ENCODE measurements at regions not wholly inside any gene's neighbourhood (a gene's known extent, or its start where the extent isn't known, plus 50 kb on each side); places are given as distances from the start of the nearest gene placed in this dataset.

DNA sequence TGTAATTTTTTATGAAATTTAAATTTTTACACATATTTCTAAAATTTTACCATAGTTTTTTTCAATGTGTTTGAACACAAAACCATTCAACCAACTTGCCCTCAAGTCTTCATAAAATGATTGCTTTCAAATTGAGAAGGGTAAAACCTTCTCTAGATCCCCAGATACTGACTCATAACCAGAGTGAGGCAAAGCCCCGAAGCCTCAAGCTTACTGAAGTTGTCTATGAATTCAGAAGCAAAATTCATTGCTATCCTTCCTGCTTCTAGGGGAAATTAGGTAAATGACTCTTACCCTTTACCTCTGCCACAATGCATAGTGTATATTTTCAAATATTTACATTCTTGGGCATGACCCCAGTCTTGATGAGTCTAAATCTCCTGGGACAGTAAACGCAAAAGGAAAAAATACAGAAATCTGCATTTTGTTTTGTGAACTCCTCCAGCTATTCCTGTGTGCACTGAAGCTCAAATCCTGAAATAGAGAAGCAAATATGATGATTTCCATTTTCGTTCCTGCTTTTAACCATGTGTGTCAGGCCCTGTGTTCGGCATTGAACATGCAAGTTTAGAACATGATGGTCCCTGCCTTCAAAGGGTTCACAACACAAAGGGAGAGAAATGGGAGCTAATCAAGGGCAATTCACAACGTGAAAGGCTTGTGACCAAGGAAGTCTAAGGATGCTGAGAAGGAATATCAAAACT, 246.3 kb downstream of the SUCLG1 start:
- ATAC-seq (ENCODE audit: insufficient read depth, low read depth) (no peak), DNase-seq (no peak)
- no peak overlapping the region for H3K9ac ChIP-seq (ENCODE audit: low read depth, low read length)
- no peaks in the 10 kb centered on the region for H3K9me3 ChIP-seq (ENCODE audit: insufficient read depth, low read length, severe bottlenecking)
- H3K27ac ChIP-seq (ENCODE audit: low read length): no peak overlapping the region
- H3K4me1 ChIP-seq (ENCODE audit: insufficient read depth, low read length): no peaks in the 10 kb centered on the region
- H3K79me2 ChIP-seq (ENCODE audit: insufficient read depth, low read length): no peaks in the 10 kb centered on the region
- H3K4me3 ChIP-seq (ENCODE audit: low read depth in 1 of 2, low read length in 2 of 2): no peak overlapping the region
- H3K27me3 ChIP-seq (ENCODE audit: insufficient read depth, low read length, poor library complexity): no peaks in the 10 kb centered on the region
- no peak overlapping the region for H3K4me2 ChIP-seq (ENCODE audit: insufficient read depth, low read length)
- no peak for TF ChIP-seq EZH2 (IDR thresholded peaks at IDR 0.05; ENCODE audit: borderline replicate concordance, low read depth, low read length, severe bottlenecking)
- TF ChIP-seq, protein P1, sequence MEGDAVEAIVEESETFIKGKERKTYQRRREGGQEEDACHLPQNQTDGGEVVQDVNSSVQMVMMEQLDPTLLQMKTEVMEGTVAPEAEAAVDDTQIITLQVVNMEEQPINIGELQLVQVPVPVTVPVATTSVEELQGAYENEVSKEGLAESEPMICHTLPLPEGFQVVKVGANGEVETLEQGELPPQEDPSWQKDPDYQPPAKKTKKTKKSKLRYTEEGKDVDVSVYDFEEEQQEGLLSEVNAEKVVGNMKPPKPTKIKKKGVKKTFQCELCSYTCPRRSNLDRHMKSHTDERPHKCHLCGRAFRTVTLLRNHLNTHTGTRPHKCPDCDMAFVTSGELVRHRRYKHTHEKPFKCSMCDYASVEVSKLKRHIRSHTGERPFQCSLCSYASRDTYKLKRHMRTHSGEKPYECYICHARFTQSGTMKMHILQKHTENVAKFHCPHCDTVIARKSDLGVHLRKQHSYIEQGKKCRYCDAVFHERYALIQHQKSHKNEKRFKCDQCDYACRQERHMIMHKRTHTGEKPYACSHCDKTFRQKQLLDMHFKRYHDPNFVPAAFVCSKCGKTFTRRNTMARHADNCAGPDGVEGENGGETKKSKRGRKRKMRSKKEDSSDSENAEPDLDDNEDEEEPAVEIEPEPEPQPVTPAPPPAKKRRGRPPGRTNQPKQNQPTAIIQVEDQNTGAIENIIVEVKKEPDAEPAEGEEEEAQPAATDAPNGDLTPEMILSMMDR (IDR thresholded peaks at IDR 0.05; ENCODE audit: borderline replicate concordance, extremely low read depth, low read length, poor library complexity, severe bottlenecking): no peak
- H2AFZ ChIP-seq (ENCODE audit: low read depth, low read length): no peak overlapping the region
- no peaks in the 10 kb centered on the region for H4K20me1 ChIP-seq (ENCODE audit: insufficient read depth, low read length)
- no peaks in the 10 kb centered on the region for H3K36me3 ChIP-seq (ENCODE audit: insufficient read depth, low read length)

DNA sequence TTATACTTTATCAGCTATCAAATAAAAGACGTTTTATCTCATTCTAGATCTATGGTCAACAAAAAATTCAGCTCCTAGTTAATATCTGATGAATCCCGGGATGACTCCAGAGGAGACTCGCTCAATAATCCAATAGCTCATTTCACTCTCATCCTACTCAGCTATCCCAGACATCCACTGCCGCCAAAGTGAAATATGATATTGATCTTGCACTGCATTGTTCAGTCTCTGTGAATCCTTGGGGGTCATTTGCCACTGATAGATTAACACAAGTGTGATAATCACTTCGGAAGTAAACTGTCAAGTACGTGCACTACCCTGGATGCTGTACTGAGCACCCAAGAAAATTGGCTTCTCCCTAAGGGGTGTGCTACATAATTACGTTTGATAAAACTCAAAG, 249.1 kb downstream of the SUCLG1 start:
- H3K4me2 ChIP-seq (ENCODE audit: insufficient read depth, low read length): no peak overlapping the region
- no peaks in the 10 kb centered on the region for H3K36me3 ChIP-seq (ENCODE audit: insufficient read depth, low read length)
- no peak overlapping the region for H3K4me3 ChIP-seq (ENCODE audit: low read depth in 1 of 2, low read length in 2 of 2)
- no peaks in the 10 kb centered on the region for H3K4me1 ChIP-seq (ENCODE audit: insufficient read depth, low read length)
- ATAC-seq (ENCODE audit: insufficient read depth, low read depth): no peak
- no peaks in the 10 kb centered on the region for H4K20me1 ChIP-seq (ENCODE audit: insufficient read depth, low read length)
- no peaks in the 10 kb centered on the region for H3K79me2 ChIP-seq (ENCODE audit: insufficient read depth, low read length)
- no peak overlapping the region for H2AFZ ChIP-seq (ENCODE audit: low read depth, low read length)
- H3K9ac ChIP-seq (ENCODE audit: low read depth, low read length): no peak overlapping the region
- no peak for TF ChIP-seq EZH2 (IDR thresholded peaks at IDR 0.05; ENCODE audit: borderline replicate concordance, low read depth, low read length, severe bottlenecking)
- TF ChIP-seq, protein P1 (IDR thresholded peaks at IDR 0.05; ENCODE audit: borderline replicate concordance, extremely low read depth, low read length, poor library complexity, severe bottlenecking): no peak
- no peak overlapping the region for H3K27ac ChIP-seq (ENCODE audit: low read length)
- H3K9me3 ChIP-seq (ENCODE audit: insufficient read depth, low read length, severe bottlenecking): no peaks in the 10 kb centered on the region
- no peaks in the 10 kb centered on the region for H3K27me3 ChIP-seq (ENCODE audit: insufficient read depth, low read length, poor library complexity)
- DNase-seq: no peak

DNA sequence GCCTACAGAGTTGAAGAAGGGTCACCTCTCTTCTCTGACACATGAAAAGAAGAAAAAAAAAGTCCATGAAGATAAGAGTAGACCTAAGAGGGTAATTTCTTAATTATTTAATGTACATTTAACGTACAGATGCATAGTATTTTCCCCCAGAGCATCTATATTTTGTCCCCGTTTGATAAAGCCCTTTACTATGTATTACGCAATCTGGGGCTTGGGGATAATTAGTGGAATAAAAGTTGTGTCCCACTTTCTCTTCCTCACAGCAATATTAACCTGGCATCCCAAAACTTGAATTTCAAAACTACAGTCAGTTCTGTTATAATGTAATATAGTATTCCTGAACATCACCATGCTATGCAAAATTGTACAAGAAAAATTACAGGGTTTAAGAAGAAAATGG, 254.1 kb downstream of the SUCLG1 start:
- no peaks in the 10 kb centered on the region for H3K79me2 ChIP-seq (ENCODE audit: insufficient read depth, low read length)
- no peak overlapping the region for H3K9ac ChIP-seq (ENCODE audit: low read depth, low read length)
- H3K4me3 ChIP-seq (ENCODE audit: low read depth in 1 of 2, low read length in 2 of 2): no peak overlapping the region
- TF ChIP-seq, protein P1 (IDR thresholded peaks at IDR 0.05; ENCODE audit: borderline replicate concordance, extremely low read depth, low read length, poor library complexity, severe bottlenecking): no peak
- TF ChIP-seq EZH2 (IDR thresholded peaks at IDR 0.05; ENCODE audit: borderline replicate concordance, low read depth, low read length, severe bottlenecking): no peak
- no peaks in the 10 kb centered on the region for H3K4me1 ChIP-seq (ENCODE audit: insufficient read depth, low read length)
- H3K27ac ChIP-seq (ENCODE audit: low read length): no peak overlapping the region
- DNase-seq (no peak), ATAC-seq (ENCODE audit: insufficient read depth, low read depth) (no peak)
- no peaks in the 10 kb centered on the region for H3K9me3 ChIP-seq (ENCODE audit: insufficient read depth, low read length, severe bottlenecking)
- no peak overlapping the region for H2AFZ ChIP-seq (ENCODE audit: low read depth, low read length)
- H3K27me3 ChIP-seq (ENCODE audit: insufficient read depth, low read length, poor library complexity): no peaks in the 10 kb centered on the region
- H3K4me2 ChIP-seq (ENCODE audit: insufficient read depth, low read length): no peak overlapping the region
- no peaks in the 10 kb centered on the region for H3K36me3 ChIP-seq (ENCODE audit: insufficient read depth, low read length)
- H4K20me1 ChIP-seq (ENCODE audit: insufficient read depth, low read length): no peaks in the 10 kb centered on the region
